ENCODE measurements at regions not wholly inside any gene's neighbourhood (a gene's known extent, or its start where the extent isn't known, plus 50 kb on each side); places are given as distances from the start of the nearest gene placed in this dataset.

DNA sequence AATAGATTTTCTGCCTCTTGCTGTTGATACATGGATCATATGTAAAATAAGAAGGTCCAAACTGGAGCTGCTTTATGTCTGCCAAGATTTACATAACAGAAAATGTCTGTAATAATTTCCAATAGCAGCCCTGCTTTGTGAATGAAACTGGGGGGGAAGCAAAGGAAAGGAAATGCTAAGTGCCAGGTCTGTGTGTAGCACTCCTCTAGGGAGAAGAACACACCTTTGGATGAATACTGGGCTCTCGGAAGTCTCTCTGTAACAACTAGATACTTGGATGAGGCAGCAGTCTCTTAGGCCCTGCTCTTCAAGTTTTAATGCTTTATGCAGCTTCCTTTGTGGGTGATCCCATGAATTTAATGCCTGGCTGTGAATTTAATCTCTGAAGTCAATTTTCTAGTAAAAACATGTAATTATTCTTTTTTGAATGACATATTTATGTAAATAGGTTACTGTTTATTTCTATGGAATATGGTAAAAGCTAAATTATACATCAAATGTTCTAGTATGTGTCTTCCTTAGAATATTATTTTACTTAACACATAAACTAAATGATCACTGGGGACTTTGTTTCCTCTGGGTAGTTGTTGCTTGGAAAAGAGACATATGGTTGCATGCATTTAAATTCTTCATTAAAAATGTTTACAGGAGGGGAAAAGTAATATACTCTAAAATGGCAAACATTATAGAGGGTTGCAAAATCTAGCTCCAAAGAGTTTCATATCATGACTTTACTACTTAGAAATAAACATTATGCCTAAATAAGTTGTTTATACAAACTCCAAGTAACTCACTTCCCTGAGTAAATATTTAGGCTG, 336.6 kb upstream of the CWC22 start:
- no peak for DNase-seq

DNA sequence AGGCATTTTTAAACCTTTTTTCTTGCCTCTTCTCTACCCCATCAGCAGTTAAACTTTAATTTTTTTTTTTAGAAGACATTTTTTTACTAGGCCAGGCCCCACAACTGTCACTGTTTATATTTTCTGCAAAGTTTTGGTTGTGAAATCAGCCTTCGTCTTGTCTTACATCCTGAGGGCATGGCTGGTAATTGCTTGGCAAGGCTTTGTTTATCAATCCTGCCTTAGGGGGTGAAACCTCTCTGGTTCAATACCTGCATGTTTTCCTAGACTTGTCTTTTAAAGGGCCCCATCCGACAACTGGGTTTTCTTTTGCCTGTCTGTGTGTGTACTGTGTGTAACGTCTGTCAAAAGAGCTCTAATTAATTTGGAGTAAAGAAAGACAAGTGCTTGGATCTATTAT, 330.0 kb upstream of the CWC22 start:
- no peak for DNase-seq

DNA sequence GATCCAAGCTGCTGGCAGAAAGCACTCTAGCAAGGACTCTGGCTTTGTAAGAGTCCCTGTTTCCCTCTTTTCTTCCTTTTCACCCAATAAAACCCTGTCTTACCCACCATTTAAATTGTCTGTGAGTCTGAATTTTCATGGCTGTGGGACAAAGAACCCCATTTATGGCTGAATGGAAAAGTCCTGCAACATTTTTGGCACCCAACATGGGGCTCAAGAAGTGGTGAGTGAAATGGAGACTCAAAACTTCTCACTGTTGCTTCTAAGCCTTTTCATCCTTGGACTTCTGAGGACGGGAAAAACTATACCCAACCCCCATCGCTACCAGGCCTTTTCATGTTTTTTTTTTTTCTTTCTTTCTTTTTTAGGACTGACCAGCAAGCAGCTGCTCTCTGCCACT, 329.5 kb upstream of the CWC22 start:
- no peak for DNase-seq

DNA sequence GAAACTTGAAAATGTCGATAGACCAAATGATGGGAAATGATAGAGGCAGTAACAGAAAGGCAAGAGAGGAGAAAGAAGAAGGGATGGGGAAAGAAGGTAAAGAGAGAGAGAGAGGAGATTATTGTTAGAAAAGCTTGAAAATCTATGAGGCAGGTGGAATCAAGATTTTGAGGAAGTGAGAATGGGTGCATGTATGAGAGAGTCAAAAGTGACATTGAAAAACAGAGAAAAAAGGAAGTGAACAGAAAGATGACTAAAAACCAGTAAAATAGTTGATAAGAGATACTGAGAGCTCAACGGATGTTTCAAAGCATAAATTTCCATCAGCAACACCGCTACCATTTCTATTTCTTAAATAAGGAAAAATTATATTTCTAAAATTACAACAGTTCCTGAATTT, 327.4 kb upstream of the CWC22 start:
- DNase-seq, result no peak

DNA sequence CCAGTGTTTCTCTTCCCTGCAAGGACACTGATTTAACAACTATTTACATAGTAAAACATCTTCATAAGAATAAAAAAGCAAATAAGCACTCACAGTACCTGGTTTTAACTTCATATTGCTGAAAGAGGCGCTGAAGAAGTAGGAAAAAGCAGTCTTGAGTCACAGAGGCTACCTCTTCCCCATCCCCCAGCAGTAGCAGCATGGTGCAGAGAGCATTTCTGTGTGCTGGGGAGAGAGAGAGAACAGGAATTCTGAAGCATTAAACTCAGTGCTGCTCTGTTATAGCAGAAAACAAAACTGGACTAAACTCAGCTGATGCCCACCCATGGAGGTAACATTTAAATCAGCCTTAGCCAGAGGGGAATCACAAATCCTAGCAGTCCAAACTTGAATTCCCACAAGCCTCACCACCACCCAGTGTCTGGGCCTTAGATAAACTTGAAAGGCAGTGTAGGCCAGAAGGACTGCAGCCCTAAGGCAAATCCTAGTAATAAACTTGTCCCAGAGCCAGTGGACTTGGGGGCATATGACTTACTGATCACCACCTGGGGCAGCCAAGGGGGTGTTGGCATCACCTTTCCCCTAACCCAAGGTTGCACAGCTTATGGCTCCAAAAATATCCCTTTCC, 321.8 kb upstream of the CWC22 start:
- no peak for DNase-seq

DNA sequence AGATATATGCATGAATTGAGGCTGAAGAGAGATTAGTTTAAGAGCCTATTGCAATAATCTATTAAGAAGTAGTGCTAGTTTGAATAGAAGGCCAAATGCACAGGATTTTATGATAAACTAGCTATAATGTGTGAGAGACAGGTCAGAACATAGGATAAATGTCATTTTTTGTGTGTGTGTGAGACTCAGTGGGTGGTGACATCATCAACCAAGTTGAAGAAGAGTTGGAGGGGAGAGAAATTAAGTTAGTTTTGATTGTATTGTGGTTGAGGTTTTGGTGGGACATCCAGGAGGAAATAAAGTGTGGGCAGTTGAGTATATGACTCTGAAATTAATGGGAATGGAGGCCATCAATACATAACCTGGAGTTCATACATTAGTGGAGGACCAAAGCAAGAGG, 320.1 kb upstream of the CWC22 start:
- DNase-seq, result no peak

DNA sequence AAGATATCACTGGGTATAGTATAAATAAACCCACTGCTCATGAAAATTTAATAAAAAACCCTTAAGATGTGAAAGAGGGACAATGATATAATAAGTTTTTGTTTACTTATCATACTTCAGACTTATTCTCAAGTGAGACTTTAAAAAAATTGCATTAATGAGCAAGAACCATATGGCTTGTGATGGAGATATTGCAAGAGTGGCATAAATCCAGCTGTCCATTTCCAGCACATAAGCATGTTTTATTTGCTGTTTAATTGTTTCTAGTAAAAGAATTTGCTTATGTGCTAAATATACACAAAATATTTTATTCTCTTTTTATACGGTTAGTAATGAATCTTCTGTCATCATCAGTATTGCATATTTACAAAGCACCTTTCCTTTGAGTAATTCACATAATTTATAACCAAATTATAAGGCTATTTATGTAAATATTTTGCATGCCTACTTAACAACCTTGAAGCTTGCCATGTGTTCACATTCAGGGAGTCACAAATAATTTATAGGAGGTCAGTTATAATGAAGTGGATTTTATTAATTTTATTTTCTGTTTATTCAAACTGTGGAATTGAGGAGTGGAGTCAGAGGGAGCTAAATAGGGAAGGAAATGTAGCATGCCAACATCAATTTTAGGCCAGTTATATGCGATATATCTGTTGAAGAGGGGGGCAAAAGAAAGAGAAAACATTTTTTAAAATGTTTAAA, 318.5 kb upstream of the CWC22 start:
- no peak for DNase-seq

DNA sequence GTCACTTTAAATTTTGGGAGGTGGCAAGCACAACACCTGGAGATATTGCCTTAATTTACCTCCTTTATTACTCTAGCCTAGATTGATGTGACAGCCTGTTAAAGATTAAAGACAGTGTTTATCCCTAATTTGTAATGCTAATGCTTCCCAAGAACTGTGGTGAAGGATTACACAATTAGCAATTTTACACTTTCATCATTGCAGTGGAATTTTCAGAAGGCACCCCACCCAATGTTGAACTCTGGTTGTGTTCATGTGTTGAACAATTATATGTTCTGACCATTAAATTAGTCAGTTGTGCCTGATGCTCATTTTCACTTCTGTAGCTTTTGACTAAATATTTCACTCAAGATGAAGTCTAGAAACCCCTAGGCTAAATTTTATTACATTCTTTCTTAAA, 317.1 kb upstream of the CWC22 start:
- DNase-seq, result no peak

DNA sequence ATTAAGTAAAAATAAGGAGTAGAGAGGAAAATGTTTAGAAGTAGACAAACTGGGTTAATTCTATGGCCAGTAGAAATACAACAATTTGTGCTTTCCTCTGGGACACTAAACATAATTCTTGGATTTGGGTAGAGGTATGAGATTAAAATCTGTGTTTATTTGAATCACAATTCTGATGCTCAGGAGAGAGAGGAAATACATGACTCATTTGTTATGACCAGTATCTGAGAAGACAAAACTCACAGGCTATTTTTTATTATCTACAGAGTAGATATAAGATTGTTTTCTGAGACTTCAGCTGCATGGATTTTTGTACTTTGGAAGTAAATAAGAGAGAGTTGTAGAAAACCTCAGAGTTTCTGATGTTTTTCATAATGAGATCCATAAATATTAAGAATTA, 315.7 kb upstream of the CWC22 start:
- DNase-seq, result no peak

DNA sequence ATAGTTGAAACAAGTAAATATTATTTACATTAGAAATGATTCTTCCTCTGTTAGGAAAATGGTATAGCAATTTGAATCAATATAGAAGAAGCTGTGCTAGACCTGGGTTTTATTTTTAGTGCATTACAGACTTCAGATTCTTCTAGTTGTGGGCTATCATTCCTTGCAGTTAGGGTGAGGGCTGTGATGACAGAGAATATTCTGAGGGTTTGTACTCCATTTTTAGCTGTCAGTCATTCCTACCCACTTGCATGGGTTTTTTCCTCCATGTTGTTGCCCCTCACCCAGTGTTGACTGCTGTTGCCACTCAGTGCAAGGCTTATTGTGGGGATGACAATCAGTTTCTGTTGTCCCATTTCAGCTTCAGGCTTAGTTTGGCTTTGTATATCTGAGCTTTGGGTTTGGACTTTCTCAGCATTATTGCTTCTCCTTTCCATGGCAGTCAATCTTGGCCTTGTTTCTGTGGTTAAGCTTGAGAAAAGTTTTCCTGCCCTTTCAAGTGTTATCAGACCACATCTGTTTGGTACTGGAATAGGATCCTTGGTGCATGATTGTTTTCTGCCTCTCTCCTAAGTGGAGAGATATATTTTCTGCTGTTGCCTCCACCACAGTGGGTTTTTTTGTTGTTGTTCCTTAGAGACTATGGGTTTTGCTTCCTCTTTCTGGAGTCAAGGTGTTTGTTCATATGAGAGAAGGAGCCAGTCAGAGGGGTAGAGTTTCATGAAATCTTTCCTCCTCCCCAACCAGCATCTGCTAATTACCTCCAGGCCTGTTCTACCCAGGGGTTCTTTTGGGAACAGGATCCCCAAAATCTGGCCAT, 312.7 kb upstream of the CWC22 start:
- DNase-seq, result no peak

DNA sequence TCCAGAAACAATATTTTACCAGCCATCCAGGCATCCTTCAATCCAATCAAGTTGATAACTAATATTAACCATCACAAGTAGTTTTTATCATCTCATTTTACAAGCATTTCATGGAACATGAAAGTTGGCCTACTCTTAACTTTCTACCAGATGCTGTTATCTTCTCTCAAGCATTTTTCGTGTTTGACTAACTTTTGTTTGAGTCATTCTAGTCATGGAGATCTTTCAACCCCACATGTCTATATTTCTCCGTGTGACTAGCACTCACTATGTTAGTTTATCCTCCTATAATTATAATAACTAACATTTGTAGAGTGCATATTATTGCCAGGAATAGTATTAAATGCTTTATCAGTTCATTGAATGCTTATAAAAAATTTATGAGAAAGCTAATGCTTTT, 307.0 kb upstream of the CWC22 start:
- DNase-seq, result no peak

DNA sequence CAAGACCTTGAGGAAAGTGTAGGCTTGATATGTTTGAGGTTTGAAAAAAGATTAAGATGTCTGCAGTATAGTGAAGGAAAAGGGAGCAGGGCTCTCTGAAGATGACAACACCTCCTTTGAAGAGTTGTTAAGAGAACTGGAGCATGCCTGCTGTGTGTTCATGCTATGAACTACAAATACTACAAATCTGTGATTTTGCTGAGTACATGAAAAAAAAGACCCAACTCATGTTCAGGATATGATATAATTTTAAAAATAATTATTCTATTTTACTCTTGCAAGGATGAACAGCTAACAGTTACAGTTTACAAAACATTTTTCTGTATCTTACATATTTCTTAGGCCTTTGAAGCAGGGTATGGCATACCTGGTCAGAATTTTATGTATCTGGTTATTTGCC, 305.4 kb upstream of the CWC22 start:
- no peak for DNase-seq

DNA sequence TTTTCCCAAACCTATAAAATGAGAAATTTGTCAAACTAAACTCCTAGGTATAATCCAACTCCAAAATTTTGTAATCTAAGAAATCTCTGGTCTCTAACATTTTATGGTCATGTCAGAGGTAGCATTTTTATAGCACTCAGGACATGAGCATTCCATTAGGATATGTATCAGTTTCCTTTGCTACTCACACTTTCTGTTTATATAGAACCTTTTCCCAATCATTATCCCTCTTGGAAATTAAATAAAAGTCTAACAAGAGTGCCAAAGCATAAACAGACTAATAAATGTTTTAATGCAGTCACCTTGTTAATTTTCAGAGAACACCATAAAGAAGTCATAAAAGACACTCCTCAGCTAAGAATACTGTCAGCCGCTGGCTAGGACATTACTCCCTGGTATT, 300.0 kb upstream of the CWC22 start:
- DNase-seq, result no peak

DNA sequence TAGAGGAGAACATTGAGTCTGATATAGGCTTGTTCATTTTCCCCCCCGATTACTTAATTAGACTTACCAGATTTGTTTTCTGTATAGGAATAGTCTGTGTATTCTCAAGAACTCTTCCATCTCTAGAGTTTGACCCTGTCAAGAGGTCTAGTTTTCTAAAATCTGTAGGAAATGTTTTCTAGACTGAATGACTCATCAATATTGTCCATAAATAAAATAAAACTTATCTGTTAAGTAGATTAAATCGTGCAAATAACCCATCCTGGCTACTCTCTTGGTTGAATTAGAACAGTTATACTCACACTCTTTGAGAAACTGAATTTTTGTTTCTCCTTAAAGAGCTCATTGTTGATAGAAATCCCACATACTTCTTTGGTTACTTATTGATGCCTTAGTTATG, 299.2 kb upstream of the CWC22 start:
- DNase-seq, result no peak

DNA sequence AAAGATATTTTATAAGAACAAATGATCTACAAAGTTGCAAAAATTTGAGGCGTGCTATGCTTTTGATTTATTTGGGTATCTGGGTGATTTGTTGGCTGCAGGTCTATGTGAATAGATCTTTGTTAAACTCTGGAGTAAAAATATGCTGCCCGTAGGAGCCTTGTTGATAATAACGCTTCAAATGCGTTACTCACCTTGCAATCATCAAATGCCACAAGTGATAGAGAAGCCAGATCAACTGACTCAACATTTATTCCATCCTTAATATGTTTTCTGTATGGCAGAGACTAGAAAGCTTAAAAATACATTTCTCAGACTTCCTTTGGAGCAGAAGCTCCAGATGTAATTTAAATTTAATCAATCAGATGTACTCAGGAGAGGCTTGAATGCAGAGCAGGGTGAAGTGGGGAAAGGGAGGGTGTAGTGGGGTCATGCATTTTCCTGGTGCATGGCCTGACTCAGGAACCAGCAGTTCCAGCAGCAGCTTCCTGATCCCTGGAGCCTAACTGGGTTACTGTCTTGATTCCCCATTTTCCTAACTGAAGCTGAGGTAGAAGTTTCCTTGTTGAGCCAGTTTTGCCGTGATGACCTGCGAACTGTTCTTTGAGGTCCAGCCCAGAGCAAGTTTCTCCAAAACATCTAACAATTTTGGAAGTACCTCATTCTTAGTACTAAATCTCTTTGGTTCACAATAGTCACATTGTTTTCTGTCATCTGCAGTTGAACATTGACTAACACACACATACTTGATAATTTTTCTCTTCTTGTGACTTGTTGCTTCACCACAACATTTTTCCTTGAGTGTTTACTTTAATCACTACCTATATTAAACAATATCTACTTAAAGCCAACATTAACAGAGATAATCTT, 284.7 kb upstream of the CWC22 start:
- no peak for DNase-seq

DNA sequence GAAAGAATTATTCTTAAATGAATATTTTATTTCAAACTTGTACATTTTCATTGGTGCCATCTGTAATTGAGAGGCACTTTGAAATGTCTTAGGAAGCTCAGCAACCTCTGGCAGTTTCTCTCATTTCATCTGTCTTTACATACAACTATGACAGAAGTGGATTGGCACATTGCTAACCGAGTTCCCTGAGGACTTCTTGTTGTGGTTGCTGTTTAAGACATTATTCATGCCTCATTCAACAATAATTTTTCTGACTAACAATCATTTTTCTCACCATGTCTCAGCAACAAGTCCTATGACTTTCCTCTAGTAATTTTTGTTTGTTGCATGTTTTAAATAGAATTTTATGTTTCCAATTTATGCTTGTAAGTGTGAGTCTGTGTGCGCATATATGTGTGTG, 284.0 kb upstream of the CWC22 start:
- DNase-seq, result no peak

DNA sequence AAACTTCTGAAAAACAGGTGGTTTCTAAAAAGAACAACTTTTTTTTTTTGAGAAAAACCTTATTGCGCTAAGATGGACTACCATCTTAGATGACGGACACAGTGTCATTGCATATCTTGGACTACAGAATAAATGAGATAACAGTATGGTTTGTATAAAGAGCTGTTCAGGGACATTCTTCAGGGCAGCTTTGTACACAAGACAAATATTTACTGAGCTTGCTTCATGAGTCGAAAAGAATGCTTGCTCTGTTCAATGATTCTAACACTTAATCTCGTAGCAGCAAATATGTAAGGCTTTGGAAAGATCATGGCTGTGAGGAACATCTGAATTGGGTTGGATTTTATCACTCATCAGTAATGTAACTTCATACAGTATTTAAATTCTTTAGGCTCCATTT, 282.5 kb upstream of the CWC22 start:
- no peak for DNase-seq

DNA sequence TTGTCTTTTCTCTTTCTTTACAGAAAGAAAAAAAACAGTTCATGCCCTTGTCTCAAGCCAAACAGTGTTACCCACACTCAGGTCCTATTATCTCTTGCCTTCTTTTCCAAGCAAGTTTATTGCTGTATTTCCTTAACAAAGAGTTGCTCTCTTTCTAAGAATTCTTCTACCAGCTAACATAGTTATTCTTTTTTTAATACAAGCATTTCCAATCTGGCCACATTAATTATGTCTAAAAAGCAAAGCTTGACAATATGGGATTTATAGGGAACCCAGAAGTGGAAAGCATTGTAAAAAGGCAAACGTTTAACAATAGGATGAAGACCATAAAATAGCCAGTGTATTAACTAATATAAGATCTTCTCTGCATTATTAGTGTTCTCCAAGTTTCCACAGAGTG, 272.5 kb upstream of the CWC22 start:
- DNase-seq, result no peak

DNA sequence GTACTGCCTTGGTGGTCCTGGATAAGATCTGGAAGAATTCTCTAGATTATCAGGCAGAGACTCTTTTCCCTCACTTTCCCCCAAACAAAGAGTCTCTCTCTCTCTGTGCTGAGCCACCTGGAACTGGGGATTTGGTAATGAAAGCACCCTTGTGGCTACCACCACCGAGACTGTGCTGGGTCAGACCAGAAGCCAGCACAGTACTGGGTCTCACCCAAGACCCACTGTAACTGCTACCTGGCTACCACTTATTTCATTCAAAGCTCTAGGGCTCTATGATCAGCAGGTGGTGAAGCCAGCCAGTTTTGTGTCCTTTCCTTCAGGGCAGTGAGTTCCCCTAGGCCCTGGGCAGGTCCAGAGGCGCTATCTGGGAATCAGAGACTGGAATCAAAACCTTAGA, 269.6 kb upstream of the CWC22 start:
- DNase-seq, result no peak

DNA sequence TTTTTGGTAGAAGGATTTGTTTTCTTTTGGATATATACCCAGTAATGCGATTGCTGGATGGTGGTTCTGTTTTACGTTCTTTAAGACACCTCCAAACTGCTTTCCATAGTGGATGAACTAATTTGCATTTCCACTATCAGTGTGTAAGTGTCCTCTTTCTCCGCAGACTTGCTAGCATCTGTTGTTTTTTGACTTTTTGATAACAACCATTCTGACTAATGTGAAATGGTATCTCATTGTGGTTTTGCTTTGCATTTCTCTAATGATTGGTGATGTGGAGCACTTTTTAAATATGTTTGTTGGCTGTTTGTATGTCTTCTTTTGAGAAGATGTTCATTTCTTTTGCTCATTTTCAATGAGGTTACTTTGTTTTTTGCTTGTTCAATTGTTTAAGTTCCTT, 260.9 kb upstream of the CWC22 start:
- DNase-seq, result no peak

DNA sequence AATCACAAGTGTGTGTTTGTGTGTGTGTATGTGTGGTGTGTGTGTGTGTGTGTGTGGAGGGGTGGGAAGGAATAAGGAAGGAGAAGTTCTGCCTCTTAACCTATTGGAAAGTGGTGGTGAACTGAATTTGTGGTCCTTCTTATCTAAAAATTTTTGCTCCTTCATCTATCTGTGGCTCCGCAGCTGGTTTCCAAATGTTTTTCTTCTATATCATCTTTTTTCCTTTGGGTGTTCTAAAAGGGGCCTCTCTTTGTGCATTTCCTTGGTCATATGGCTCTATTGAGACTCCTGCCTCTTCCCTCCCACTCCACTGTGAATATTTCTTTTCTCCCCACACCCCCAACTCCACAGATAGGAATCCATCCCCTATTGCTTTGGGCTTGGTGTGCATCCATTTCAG, 254.9 kb upstream of the CWC22 start:
- DNase-seq, result no peak

DNA sequence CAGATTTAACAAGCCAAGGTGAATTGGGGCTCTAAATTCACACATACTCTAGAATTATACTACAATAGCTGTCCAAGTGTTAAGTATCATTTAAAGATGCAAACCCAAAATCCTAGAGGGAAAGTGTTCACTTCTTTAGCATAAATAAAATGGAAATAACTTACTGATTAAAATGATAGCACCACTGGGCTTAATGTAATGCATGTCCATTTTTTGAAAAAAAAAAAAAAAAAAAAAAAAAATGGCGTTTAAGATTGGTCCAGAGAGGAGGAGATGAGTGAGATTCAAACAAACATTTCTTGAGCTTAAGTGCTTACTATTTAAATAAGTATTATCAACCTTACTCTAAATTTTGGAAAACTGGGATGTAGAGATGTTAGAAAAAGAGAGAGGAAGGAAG, 251.5 kb upstream of the CWC22 start:
- DNase-seq, result no peak
